Left ventricle myocardium inferior (tissue), 1 donor: ENCODE measurements at regions not wholly inside any gene's neighbourhood (a gene's known extent, or its start where the extent isn't known, plus 50 kb on each side); places are given as distances from the start of the nearest gene placed in this dataset.
"Not testable (repeated sequence)": the region's sequence is repeated elsewhere in the genome, so short reads cannot be mapped to it uniquely, and the experiment has no call there.

Source experiments
- DNase-seq: peaks from one replicate; pipeline ENCODE4 v3.0.0-alpha.2; 2020
- H3K27ac ChIP-seq: fragments of 200-600 bp; replicated peaks from 2 replicates; pipeline ENCODE4 v1.8.0; 2021
- H3K27me3 ChIP-seq: fragments of 200-600 bp; 2 replicates; pipeline ENCODE4 v1.8.0; 2021; ENCODE audit warnings: low read depth
- H3K36me3 ChIP-seq: fragments of 200-600 bp; 2 replicates; pipeline ENCODE4 v1.8.0; 2021
- H3K4me1 ChIP-seq: fragments of 200-600 bp; 2 replicates; pipeline ENCODE4 v1.8.0; 2021
- H3K4me3 ChIP-seq: fragments of 200-600 bp; 2 replicates; pipeline ENCODE4 v1.8.0; 2021; ENCODE audit warnings: mild to moderate bottlenecking, moderate library complexity
- H3K9me3 ChIP-seq: fragments of 200-600 bp; replicated peaks from 2 replicates; pipeline ENCODE4 v1.8.0; 2021
- intact Hi-C: fragments of 100-400 bp; cut with micrococcal nuclease; formaldehyde crosslinking; loops from one replicate; pipeline ENCODE4 v1.11.0; 2022
- TF ChIP-seq, protein P1 (sequence below): fragments of 200-600 bp; IDR thresholded peaks from 2 replicates; pipeline ENCODE4 v1.8.0; 2021; ENCODE audit warnings: antibody characterized with exemption, mild to moderate bottlenecking, borderline replicate concordance
- donor health status: DM: no; HTN: yes; CAD: no; lungs with severe emphysema.

DNA sequence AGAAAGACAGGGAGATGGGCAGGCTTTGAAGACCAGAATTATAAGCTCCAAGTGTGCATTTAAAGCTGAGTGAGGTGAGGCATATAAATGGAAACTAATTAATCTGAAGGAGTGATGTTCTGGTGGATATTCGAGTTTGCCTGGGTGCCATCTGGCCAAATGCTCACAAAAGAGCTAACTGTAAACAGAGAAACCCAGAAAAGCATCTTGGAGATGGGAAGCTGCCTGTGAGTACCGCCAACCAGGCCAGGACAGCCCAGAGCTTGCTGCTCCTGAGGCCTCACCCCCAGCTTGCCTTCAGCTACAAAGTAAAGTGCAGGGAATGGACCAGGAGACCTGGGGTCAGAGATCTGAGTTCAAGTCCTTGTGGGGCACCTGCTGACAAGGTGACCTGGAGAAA is 446.1 kb upstream of the MYT1L start:
- intact Hi-C loops, result no loop called here
- H3K4me3 ChIP-seq, result no peak overlapping the region
- TF ChIP-seq, protein P1, sequence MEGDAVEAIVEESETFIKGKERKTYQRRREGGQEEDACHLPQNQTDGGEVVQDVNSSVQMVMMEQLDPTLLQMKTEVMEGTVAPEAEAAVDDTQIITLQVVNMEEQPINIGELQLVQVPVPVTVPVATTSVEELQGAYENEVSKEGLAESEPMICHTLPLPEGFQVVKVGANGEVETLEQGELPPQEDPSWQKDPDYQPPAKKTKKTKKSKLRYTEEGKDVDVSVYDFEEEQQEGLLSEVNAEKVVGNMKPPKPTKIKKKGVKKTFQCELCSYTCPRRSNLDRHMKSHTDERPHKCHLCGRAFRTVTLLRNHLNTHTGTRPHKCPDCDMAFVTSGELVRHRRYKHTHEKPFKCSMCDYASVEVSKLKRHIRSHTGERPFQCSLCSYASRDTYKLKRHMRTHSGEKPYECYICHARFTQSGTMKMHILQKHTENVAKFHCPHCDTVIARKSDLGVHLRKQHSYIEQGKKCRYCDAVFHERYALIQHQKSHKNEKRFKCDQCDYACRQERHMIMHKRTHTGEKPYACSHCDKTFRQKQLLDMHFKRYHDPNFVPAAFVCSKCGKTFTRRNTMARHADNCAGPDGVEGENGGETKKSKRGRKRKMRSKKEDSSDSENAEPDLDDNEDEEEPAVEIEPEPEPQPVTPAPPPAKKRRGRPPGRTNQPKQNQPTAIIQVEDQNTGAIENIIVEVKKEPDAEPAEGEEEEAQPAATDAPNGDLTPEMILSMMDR, result no peak
- H3K27ac ChIP-seq, result no peak overlapping the region
- no peaks in the 10 kb centered on the region for H3K9me3 ChIP-seq
- no peak for DNase-seq
- H3K27me3 ChIP-seq, result peaks cover 7% of the 10 kb centered on the region
- H3K4me1 ChIP-seq, result no peaks in the 10 kb centered on the region
- H3K36me3 ChIP-seq, result no peaks in the 10 kb centered on the region

DNA sequence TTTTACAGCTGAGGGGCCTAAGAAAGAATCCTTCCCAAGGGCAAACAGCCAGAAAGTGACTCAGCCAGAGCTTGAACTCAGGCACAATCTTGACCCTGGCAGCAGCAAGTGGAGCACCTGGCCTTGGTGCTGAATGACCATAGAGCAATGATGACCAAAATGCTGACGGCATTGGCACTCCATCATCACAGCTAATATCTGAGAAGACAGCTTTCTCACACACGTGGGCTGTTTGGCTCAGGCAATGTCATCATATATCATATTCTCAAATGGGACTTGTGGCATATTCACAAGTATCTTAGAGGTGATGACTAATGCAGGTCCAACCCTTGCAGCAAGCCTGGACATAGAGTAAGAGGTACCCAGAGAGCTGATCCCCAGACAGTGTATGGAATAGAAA is 443.9 kb upstream of the MYT1L start:
- Histone ChIP-seq H3K4me3 (no peak overlapping the region), H3K4me1 (peaks cover 5% of the 10 kb centered on the region), H3K9me3 (no peaks in the 10 kb centered on the region), H3K27me3 (no peaks in the 10 kb centered on the region), H3K36me3 (no peaks in the 10 kb centered on the region), H3K27ac (no peak overlapping the region)
- intact Hi-C loops, result no loop called here
- DNase-seq, result no peak
- TF ChIP-seq, protein P1, result no peak

DNA sequence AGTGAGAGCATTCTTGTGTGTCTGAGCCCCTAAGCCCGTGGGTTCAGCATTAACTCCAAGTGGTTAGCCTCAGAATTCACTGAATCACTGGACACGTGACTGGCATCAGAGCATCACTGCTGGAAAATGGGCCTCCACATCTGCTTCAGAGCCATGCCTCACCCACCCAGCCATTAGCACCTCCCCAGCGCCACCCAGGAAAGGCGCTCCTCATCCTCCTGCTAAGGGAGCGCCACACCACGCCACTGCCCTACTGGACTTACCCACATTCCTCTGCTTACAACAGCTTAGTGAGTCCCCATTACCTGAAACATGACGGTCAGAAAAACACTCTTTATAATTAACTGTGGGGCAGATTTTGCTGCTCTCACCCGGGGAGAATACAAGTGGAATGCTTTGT is 442.6 kb upstream of the MYT1L start:
- no peak for DNase-seq
- no peak overlapping the region for H3K4me3 ChIP-seq
- H3K27ac ChIP-seq, result no peak overlapping the region
- H3K9me3 ChIP-seq, result no peaks in the 10 kb centered on the region
- no peaks in the 10 kb centered on the region for H3K36me3 ChIP-seq
- intact Hi-C loops, result no loop called here
- peaks cover 12% of the 10 kb centered on the region for H3K4me1 ChIP-seq
- no peaks in the 10 kb centered on the region for H3K27me3 ChIP-seq
- TF ChIP-seq, protein P1, result no peak

DNA sequence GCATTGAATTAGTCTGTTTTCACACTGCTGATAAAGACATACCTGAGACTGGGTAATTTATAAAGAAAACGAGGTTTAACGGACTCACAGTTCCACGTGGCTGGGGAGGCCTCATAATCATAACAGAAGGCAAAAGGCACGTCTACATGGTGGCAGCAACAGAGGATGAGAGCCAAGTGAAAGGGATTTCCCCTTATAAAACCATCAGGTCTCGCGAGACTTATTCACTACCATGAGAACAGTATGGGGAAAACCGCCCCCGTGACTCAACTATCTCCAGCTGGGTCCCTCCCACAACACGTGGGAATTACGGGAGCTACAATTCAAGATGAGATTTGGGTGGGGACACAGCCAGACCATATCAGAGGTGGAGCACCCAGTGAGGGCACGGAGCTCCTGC is 442.0 kb upstream of the MYT1L start:
- intact Hi-C loops, H3K27ac ChIP-seq, H3K9me3 ChIP-seq, H3K4me3 ChIP-seq, H3K36me3 ChIP-seq, H3K27me3 ChIP-seq, DNase-seq: not testable (repeated sequence)
- H3K4me1 ChIP-seq, result peaks cover 12% of the 10 kb centered on the region

DNA sequence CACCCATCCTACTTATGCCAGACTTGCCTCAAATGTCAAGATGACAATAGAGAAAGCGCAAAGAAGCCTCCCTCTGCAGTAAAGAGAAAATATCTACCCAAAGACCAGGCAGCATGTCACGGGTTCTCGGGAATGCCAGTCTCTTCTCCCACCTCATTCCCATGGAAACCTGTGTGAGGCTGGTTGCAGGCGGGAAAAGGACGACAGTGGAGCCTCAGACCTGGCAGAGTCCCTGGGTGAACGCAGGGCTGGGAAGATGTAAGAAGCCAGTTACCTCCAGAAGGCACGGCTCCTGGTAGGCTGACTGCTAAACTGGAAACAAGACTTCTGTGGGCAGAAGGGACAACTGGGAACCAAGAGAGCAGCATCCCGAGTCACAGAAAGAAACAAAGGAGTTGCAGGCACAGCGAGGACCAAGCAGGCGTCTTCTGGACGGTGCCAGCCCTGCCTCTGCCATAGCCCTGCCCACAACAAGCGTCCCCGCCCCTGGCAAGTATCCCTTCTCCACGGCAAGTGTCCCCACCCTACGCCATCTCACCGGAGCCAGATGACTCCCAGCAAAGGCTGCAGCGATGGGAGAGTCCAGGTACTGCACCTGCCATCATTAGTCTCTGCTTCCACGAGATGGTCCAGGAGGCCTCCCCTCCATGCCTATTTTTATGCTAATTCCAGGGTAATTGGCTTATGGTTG is 440.8 kb upstream of the MYT1L start:
- no peak overlapping the region for H3K4me3 ChIP-seq
- TF ChIP-seq, protein P1, result no peak
- no peak for DNase-seq
- peaks cover 12% of the 10 kb centered on the region for H3K4me1 ChIP-seq
- H3K9me3 ChIP-seq, result no peaks in the 10 kb centered on the region
- no peaks in the 10 kb centered on the region for H3K36me3 ChIP-seq
- H3K27me3 ChIP-seq, result no peaks in the 10 kb centered on the region
- intact Hi-C loops, result no loop called here
- H3K27ac ChIP-seq, result no peak overlapping the region

DNA sequence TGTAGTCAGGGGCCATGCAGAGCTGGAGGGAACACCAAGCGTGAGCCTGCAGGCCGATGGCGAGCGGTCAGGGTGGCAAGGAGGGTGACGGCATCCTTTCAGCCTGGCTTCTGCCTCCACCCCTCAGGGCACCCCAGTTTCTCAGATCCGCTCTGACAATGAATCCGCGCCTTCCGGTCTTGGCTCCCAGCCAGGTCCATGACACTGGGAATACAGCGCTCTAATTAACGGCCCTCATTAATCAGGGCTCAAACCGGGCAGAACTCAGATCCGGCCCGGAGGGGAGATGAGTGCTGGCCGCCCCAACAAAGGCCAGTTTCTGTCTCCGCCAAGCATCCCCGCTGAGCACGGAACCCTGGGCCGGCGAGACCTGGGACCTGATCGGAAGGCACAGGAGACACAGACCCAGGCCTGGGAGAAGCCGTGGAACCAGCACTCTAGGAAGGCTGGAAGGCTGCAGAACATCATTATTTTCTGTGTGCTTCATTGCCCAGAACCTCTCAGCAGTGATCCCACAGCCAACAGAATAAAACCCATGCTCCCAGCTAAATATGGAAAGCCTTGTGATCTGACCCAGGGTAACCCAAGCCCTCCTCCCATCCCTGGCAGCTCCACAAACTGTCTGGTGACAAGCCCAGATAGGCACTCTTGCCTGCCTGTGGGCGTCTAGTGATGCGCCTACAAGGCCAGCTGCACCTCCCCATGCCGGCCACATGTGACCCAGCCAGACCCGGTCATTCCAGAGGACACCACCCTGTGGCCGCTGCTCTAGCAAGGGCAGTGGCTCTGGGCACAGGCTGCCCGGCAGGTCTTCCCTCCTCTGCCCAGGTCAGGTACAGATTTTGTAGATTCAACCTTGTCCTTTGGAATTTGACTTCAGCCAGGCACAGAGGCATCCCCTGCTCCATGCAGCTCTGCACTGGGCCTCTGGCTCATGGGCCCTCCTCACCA is 438.7 kb upstream of the MYT1L start:
- Histone ChIP-seq H3K9me3 (no peaks in the 10 kb centered on the region), H3K27me3 (no peaks in the 10 kb centered on the region), H3K27ac (peak overlapping the region; percentile 86), H3K4me1 (peaks cover 12% of the 10 kb centered on the region), H3K36me3 (no peaks in the 10 kb centered on the region), H3K4me3 (peak overlapping the region; percentile 31)
- DNase-seq, result peak; percentile 76
- intact Hi-C loops, result no loop called here
- TF ChIP-seq, protein P1, result peak; percentile 62
